K562 (cell line): ENCODE measurements at regions not wholly inside any gene's neighbourhood (a gene's known extent, or its start where the extent isn't known, plus 50 kb on each side); places are given as distances from the start of the nearest gene placed in this dataset.

Experiments
- ATAC-seq: fragments of 200-7000 bp; cut with Tn5 transposase; 3 replicates; pipeline ENCODE4 v1.9.1; 2020; ENCODE audit warnings: moderate library complexity
- BruUV-seq: library from RNA; stranded (reverse); fragments of 400-500 nt; replicated peaks from 2 replicates; lab custom pipeline; 2021; lab: Mats Ljungman, UMichigan
- CTCF ChIA-PET: fragments of 300-600 bp; formaldehyde crosslinking; extraction: SDS; loops from one replicate; lab custom pipeline; 2021; ENCODE audit warnings: low intra/inter-chr PET ratio; lab: Yijun Ruan, JAX
- POLR2A ChIA-PET: fragments of 300-600, 350-650 bp; sonication (Branson Sonifier 250); formaldehyde crosslinking; extraction: SDS; loops from one replicate; lab custom pipeline; 2021; ENCODE audit warnings: antibody characterized with exemption, inconsistent platforms; lab: Yijun Ruan, JAX
- DNase-seq, 4 experiments: peaks; one replicate each; pipeline versions ENCODE4 v3.0.0 to v3.0.0-alpha.2; 2011 to 2018; ENCODE audit warnings: low spot score in 3 of 4, mixed read lengths in 3 of 4; ENCODE audit errors: extremely low read depth in 1 of 4
- FAIRE-seq: peaks from 2 replicates; lab custom pipeline; 2011; peaks lifted over from hg19 to GRCh38; lab: Jason Lieb, UNC
- H2AFZ ChIP-seq: 2 replicates; pipeline ENCODE4 v1.6.0; 2011; ENCODE audit warnings: low read depth, low read length, control low read depth, inconsistent platforms
- H3K27ac ChIP-seq: fragments of 200-600 bp; 3 replicates; pipeline ENCODE4 v1.8.0; 2011; ENCODE audit warnings: low read depth, mild to moderate bottlenecking, control low read depth, inconsistent platforms, low read length, moderate library complexity, mixed read lengths; ENCODE audit errors: extremely low read depth
- H3K27me3 ChIP-seq, 2 experiments: fragments of 300-600 bp in 1 of 2; 2 replicates in 1 of 2; 3 replicates in 1 of 2; pipeline versions ENCODE4 v1.6.0 to v1.8.0; 2011; ENCODE audit warnings: inconsistent platforms in 2 of 2, low read length in 2 of 2, mild to moderate bottlenecking in 1 of 2, mixed read lengths in 1 of 2, moderate library complexity in 1 of 2; ENCODE audit not compliant: control insufficient read depth in 2 of 2, insufficient read depth in 2 of 2
- H3K36me3 ChIP-seq: fragments of 300-600 bp; 3 replicates; pipeline ENCODE4 v1.8.0; 2011; ENCODE audit warnings: mild to moderate bottlenecking, low read length, inconsistent platforms; ENCODE audit not compliant: control insufficient read depth, insufficient read depth
- H3K4me1 ChIP-seq, 2 experiments: fragments of 200-600 bp in 1 of 2; replicated peaks in 1 of 2; 2 replicates in 1 of 2; 3 replicates in 1 of 2; pipeline versions ENCODE4 v1.5.1 to v1.8.0; 2011; ENCODE audit warnings: inconsistent platforms in 2 of 2, low read length in 2 of 2, mild to moderate bottlenecking in 1 of 2, mixed read lengths in 1 of 2, moderate library complexity in 1 of 2; ENCODE audit not compliant: control insufficient read depth in 2 of 2, insufficient read depth in 2 of 2
- H3K4me2 ChIP-seq: 2 replicates; pipeline ENCODE4 v1.6.1; 2011; ENCODE audit warnings: low read length, control low read depth, inconsistent platforms, mixed read lengths; ENCODE audit not compliant: insufficient read depth
- H3K4me3 ChIP-seq: fragments of 200-600 bp; sonication (generic), shearing (Covaris generic); 2 replicates; pipeline ENCODE4 v1.5.1; 2016; ENCODE audit warnings: control low read depth, inconsistent platforms
- H3K79me2 ChIP-seq: fragments of 200-600 bp; 3 replicates; pipeline ENCODE4 v1.8.0; 2011; ENCODE audit warnings: low read length, inconsistent platforms; ENCODE audit not compliant: control insufficient read depth, insufficient read depth
- H3K9ac ChIP-seq, 2 experiments: 2 replicates each; pipeline versions ENCODE4 v1.6.0 to v1.6.1; 2011; ENCODE audit warnings: low read depth in 2 of 2, low read length in 2 of 2, control low read depth in 1 of 2, inconsistent platforms in 1 of 2, mild to moderate bottlenecking in 1 of 2, mixed read lengths in 1 of 2; ENCODE audit not compliant: insufficient read depth in 1 of 2
- H3K9me1 ChIP-seq: one replicate; pipeline ENCODE4 v1.6.0; 2011; ENCODE audit warnings: inconsistent platforms, mild to moderate bottlenecking, low read length, moderate library complexity; ENCODE audit not compliant: control insufficient read depth, insufficient read depth
- H3K9me3 ChIP-seq: replicated peaks from 2 replicates; pipeline ENCODE4 v1.5.1; 2011; ENCODE audit warnings: low read depth, low read length, inconsistent platforms; ENCODE audit not compliant: control insufficient read depth, insufficient read depth
- H4K20me1 ChIP-seq: replicated peaks from 2 replicates; pipeline ENCODE4 v1.6.1; 2011; ENCODE audit warnings: low read length, inconsistent platforms, mixed read lengths; ENCODE audit not compliant: control insufficient read depth, insufficient read depth
- FOXK1 ChIP-seq: sonication (generic); formaldehyde crosslinking; IDR thresholded peaks from 2 replicates; pipeline ENCODE4 v1.8.0; 2022; ENCODE audit warnings: missing genetic modification reagents, mild to moderate bottlenecking, borderline replicate concordance
- NCOR1 ChIP-seq: fragments of 450-650 bp; IDR thresholded peaks from 2 replicates; pipeline ENCODE4 v1.6.1; 2016; ENCODE audit warnings: mild to moderate bottlenecking, moderate library complexity
- TAF9B ChIP-seq: fragments of 450-650 bp; IDR thresholded peaks from 2 replicates; pipeline ENCODE4 v1.6.1; 2018; ENCODE audit warnings: mild to moderate bottlenecking; ENCODE audit not compliant: partially characterized antibody
- YY1 ChIP-seq, 3 experiments: IDR thresholded peaks; 2 replicates each; pipeline ENCODE4 v1.6.1; 2011; ENCODE audit warnings: low read length in 2 of 3, mild to moderate bottlenecking in 2 of 3, moderate library complexity in 2 of 3, borderline replicate concordance in 1 of 3, control low read depth in 1 of 3, low read depth in 1 of 3; ENCODE audit not compliant: insufficient read depth in 3 of 3, insufficient replicate concordance in 2 of 3, control insufficient read depth in 1 of 3, insufficient read length in 1 of 3; ENCODE audit errors: extremely low read depth in 1 of 3
- ZNF133 ChIP-seq: fragments of 250-450 bp; sonication (Bioruptor Pico); IDR thresholded peaks from 2 replicates; pipeline ENCODE4 v1.4.0; 2020; ENCODE audit warnings: mild to moderate bottlenecking
- ZNF57 ChIP-seq: fragments of 450-650 bp; formaldehyde crosslinking; IDR thresholded peaks from 2 replicates; pipeline ENCODE4 v1.4.0; 2020; ENCODE audit warnings: mild to moderate bottlenecking, moderate library complexity
- ZZZ3 ChIP-seq: fragments of 450-650 bp; IDR thresholded peaks from 2 replicates; pipeline ENCODE4 v1.6.1; 2016; ENCODE audit warnings: antibody characterized with exemption, mild to moderate bottlenecking, moderate library complexity
- WGBS: fragments of 100-300 bp; shearing (Covaris generic); methylation state at CpG from one replicate; pipeline ENCODE4 v1.1.6; 2016; ENCODE audit warnings: low coverage, mixed read lengths; ENCODE audit not compliant: insufficient coverage; ENCODE audit errors: missing lambda C conversion rate; 5-methylcytosine and 5-hydroxymethylcytosine counted together
- in situ Hi-C: fragments of 300-500 bp; cut with MboI; formaldehyde crosslinking; loops from 4 replicates; pipeline ENCODE4 v1.15.0; 2018; ENCODE audit warnings: inconsistent platforms, mixed read lengths
- intact Hi-C: fragments of 100-400 bp; cut with micrococcal nuclease; formaldehyde crosslinking; loops from 2 replicates; pipeline ENCODE4 v1.14.2; 2022

- no peak for TF ChIP-seq TAF9B
These were observed 351.7 kb downstream of the SPRY2 start (continued) for GRCh38 chr13:79989217-79989661.

GRCh38 chr13:79988573-79988972, 352.4 kb downstream of the SPRY2 start:
- no peaks in the 10 kb centered on the region for H3K9me1 ChIP-seq
- DNase-seq (no peak), FAIRE-seq (no peak), ATAC-seq (no peak)
- no peak overlapping the region for H3K27ac ChIP-seq
- H2AFZ ChIP-seq, result no peak overlapping the region
- no peaks in the 10 kb centered on the region for H3K9me3 ChIP-seq
- WGBS, result 6% methylated on average over 3 of the region's 3 CpGs
- H4K20me1 ChIP-seq, result no peaks in the 10 kb centered on the region
- intact Hi-C loops (no loop called here), in situ Hi-C loops (no loop called here)
- H3K4me1 ChIP-seq, result no peaks in the 10 kb centered on the region
- TF ChIP-seq FOXK1 (CRISPR knock-in tag) (no peak), ZNF57 (CRISPR knock-in tag) (no peak), ZZZ3 (no peak), ZNF133 (CRISPR knock-in tag) (no peak), NCOR1 (no peak), YY1 (IDR thresholded peaks at IDR 0.05; ENCODE audit: borderline replicate concordance in 1 of 3, control insufficient read depth in 1 of 3, extremely low read depth in 1 of 3, insufficient read depth in 3 of 3, insufficient read length in 1 of 3, insufficient replicate concordance in 2 of 3, low read depth in 1 of 3, low read length in 2 of 3) (no peak)
- BruUV-seq, result no TSS peak
- H3K4me2 ChIP-seq, result no peak overlapping the region
- no peaks in the 10 kb centered on the region for H3K79me2 ChIP-seq
- no peak overlapping the region for H3K4me3 ChIP-seq
- H3K36me3 ChIP-seq, result no peaks in the 10 kb centered on the region
- POLR2A ChIA-PET, result interaction anchor here (0.6 kb wide), 1 partner anchor 432 kb away, joined by 3 read pairs; no protein-coding TSS in a partner anchor
- no peaks in the 10 kb centered on the region for H3K27me3 ChIP-seq
- CTCF ChIA-PET, result no interaction called here
- H3K9ac ChIP-seq, result no peak overlapping the region
